Naive thymus-derived CD8-positive, alpha-beta T cell (primary cell): ENCODE measurements at regions not wholly inside any gene's neighbourhood (a gene's known extent, or its start where the extent isn't known, plus 50 kb on each side); places are given as distances from the start of the nearest gene placed in this dataset.

Source experiments
- ATAC-seq, 2 donors: fragments of 150-1000 bp; cut with Tn5 transposase in 1 of 2; sonication (Bioruptor Pico), chemical (Tn5 transposase) in 1 of 2; 1 replicate in 1 of 2; 2 replicates in 1 of 2; pipeline ENCODE4 v1.10.0; 2021; ENCODE audit warnings: mild to moderate bottlenecking in 2 of 2, moderate library complexity in 2 of 2
- POLR2A ChIA-PET: fragments of 350-600 bp; sonication (Branson Sonifier 250); formaldehyde crosslinking; loops from one replicate; lab custom pipeline; 2021; ENCODE audit warnings: antibody characterized with exemption; lab: Charles Lee
- DNase-seq, 10 donors: peaks; one replicate each; pipeline versions ENCODE4 v3.0.0 to v3.0.0-alpha.2; 2020 to 2022
- H3K27ac Mint-ChIP-seq, 10 donors: one replicate each; pipeline ENCODE4 v1.8.0; 2020 to 2022; ENCODE audit warnings: mild to moderate bottlenecking in 10 of 10, mixed read lengths in 10 of 10, moderate library complexity in 4 of 10, inconsistent platforms in 1 of 10
- H3K27me3 Mint-ChIP-seq, 5 donors: one replicate each; pipeline ENCODE4 v1.8.0; 2021 to 2022; ENCODE audit warnings: mixed read lengths in 5 of 5
- H3K36me3 Mint-ChIP-seq, 3 donors: one replicate each; pipeline ENCODE4 v1.8.0; 2020 to 2022; ENCODE audit warnings: mixed read lengths in 3 of 3, mild to moderate bottlenecking in 2 of 3, inconsistent platforms in 1 of 3
- H3K4me1 Mint-ChIP-seq, 4 donors: one replicate each; pipeline ENCODE4 v1.8.0; 2021 to 2022; ENCODE audit warnings: mixed read lengths in 4 of 4
- H3K4me3 Mint-ChIP-seq, 10 donors: one replicate each; pipeline ENCODE4 v1.8.0; 2020 to 2022; ENCODE audit warnings: mild to moderate bottlenecking in 10 of 10, mixed read lengths in 10 of 10, moderate library complexity in 6 of 10, inconsistent platforms in 1 of 10
- H3K9me3 Mint-ChIP-seq, 9 donors: one replicate each; pipeline ENCODE4 v1.8.0; 2020 to 2022; ENCODE audit warnings: mixed read lengths in 9 of 9, mild to moderate bottlenecking in 3 of 9, inconsistent platforms in 1 of 9, moderate library complexity in 1 of 9

DNA sequence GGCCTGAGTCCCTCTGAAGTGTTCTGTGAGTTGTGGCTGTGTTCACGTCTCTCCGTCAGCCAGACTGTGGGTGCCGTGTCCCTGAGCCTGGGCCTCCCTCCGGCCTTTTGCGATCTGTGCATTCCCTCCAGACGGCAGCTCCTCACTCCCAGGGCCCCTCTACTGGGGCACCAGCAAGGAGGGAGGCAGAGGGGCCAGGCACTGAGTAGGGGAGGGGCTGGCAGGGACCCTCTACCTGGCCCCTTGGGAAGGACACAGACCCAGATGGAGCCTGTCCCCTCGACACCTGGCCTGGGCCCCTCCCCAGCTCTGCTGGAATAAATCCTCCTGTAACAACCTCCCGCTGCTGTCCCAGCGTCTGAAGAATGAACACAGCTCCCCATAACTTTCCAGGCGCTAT is 110.0 kb upstream of the NKX1-1 start:
- POLR2A ChIA-PET: no interaction called here
- H3K4me1 Mint-ChIP-seq: peaks cover 0 to 6% (median 1%) of the 10 kb centered on the region in 4 donors
- H3K36me3 Mint-ChIP-seq: peaks cover 0 to 2% (median 0%) of the 10 kb centered on the region in 3 donors
- ATAC-seq (no peak), DNase-seq (no peak)
- H3K27me3 Mint-ChIP-seq: peaks cover 5 to 22% (median 8%) of the 10 kb centered on the region in 5 donors
- no peak overlapping the region for H3K4me3 Mint-ChIP-seq
- no peak overlapping the region for H3K27ac Mint-ChIP-seq
- H3K9me3 Mint-ChIP-seq: no peaks in the 10 kb centered on the region

DNA sequence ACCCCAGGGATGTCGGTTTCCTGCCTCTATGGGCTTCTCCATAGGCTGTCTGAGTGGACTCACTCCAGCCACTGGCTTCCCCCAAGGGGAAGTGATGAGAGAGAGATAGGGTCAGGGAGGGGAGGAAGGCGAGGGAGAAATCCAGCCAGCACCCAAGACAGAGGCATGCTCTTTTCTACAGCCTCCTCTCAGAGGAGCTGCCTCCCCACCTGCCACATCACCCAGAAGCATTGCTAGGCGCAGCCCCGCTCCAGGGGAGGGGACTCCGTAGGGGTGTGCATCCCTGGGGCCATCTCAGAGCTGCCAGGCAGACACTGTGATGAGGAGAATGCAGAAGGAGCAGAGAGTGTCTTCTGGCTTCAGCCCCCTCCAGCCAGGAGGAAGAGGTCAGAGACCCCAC is 109.5 kb upstream of the NKX1-1 start:
- H3K9me3 Mint-ChIP-seq: no peaks in the 10 kb centered on the region
- POLR2A ChIA-PET: no interaction called here
- H3K27ac Mint-ChIP-seq: no peak overlapping the region
- no peak for DNase-seq
- no peak for ATAC-seq
- H3K27me3 Mint-ChIP-seq: peaks cover 5 to 23% (median 8%) of the 10 kb centered on the region in 5 donors
- no peak overlapping the region for H3K4me3 Mint-ChIP-seq
- peaks cover 0 to 2% (median 0%) of the 10 kb centered on the region in 3 donors for H3K36me3 Mint-ChIP-seq
- H3K4me1 Mint-ChIP-seq: peaks cover 0 to 5% (median under 1%) of the 10 kb centered on the region in 4 donors

- no peak for ATAC-seq
- POLR2A ChIA-PET: no interaction called here
- no peaks in the 10 kb centered on the region for H3K9me3 Mint-ChIP-seq
- H3K4me3 Mint-ChIP-seq: no peak overlapping the region
- H3K27ac Mint-ChIP-seq: no peak overlapping the region
- peaks cover 0 to 5% (median under 1%) of the 10 kb centered on the region in 4 donors for H3K4me1 Mint-ChIP-seq
- DNase-seq: no peak
- H3K27me3 Mint-ChIP-seq: peaks cover 5 to 23% (median 10%) of the 10 kb centered on the region in 5 donors
- peaks cover 0 to 2% (median 0%) of the 10 kb centered on the region in 3 donors for H3K36me3 Mint-ChIP-seq
These were observed 108.9 kb upstream of the NKX1-1 start for GRCh38 chr4:1515156-1515555.

GRCh38 chr4:1514612-1515011 is 108.4 kb upstream of the NKX1-1 start:
- POLR2A ChIA-PET: no interaction called here
- no peak for ATAC-seq

DNA sequence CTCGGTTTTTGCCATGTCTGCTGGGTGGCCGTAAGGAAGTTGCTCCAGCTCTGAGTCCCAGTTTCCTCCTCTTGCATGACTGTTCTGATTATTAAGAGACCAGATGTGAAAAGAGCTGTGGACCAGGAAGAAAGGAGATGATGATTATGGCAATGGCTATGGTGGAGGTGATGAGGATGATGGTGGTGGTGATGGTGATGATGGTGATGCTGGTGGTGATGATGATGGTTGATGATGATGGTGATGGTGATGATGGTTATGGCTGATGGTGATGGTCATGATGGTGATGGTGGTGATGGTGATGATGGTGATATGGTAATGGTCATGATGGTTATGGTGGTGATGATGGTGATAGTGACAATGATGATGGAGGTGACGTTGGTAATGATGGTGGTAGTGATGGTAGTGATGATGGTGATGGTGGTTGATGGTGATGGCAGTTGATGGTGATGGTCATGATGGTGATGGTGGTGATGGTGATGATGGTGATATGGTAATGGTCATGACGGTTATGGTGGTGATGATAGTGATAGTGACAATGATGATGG is 107.8 kb upstream of the NKX1-1 start:
- no peaks in the 10 kb centered on the region for H3K36me3 Mint-ChIP-seq
- H3K27me3 Mint-ChIP-seq: peaks cover 7 to 23% (median 9%) of the 10 kb centered on the region in 5 donors
- H3K4me1 Mint-ChIP-seq: peaks cover 0 to 3% (median 0%) of the 10 kb centered on the region in 4 donors
- DNase-seq: no peak
- POLR2A ChIA-PET: no interaction called here
- H3K9me3 Mint-ChIP-seq: no peaks in the 10 kb centered on the region
- H3K4me3 Mint-ChIP-seq: no peak overlapping the region
- no peak overlapping the region for H3K27ac Mint-ChIP-seq
- no peak for ATAC-seq

More at GRCh38 chr4:1514612-1515011, 108.4 kb upstream of the NKX1-1 start:
- peaks cover 0 to 3% (median 0%) of the 10 kb centered on the region in 4 donors for H3K4me1 Mint-ChIP-seq
- DNase-seq: no peak
- no peaks in the 10 kb centered on the region for H3K9me3 Mint-ChIP-seq
- H3K4me3 Mint-ChIP-seq: no peak overlapping the region
- H3K36me3 Mint-ChIP-seq: peaks cover 0 to under 1% (median 0%) of the 10 kb centered on the region in 3 donors
- H3K27me3 Mint-ChIP-seq: peaks cover 7 to 22% (median 13%) of the 10 kb centered on the region in 5 donors
- no peak overlapping the region for H3K27ac Mint-ChIP-seq

GRCh38 chr4:1512738-1513660 is 106.8 kb upstream of the NKX1-1 start:
- peak overlapping the region in 5 of 10 donors; percentile 26 to 63 (median 46) for H3K4me3 Mint-ChIP-seq
- POLR2A ChIA-PET: interaction anchor here (0.6 kb wide), 1 partner anchor 152 kb away, joined by 4 read pairs; no protein-coding TSS in a partner anchor
- no peak overlapping the region for H3K27ac Mint-ChIP-seq
- H3K27me3 Mint-ChIP-seq: peaks cover 5 to 18% (median 12%) of the 10 kb centered on the region in 5 donors
- no peaks in the 10 kb centered on the region for H3K9me3 Mint-ChIP-seq
- ATAC-seq: peak; percentile 70 to 96
- DNase-seq: peak in 8 of 10 donors; percentile 17 to 55 (median 49)
- H3K36me3 Mint-ChIP-seq: no peaks in the 10 kb centered on the region
- peaks cover 0 to 3% (median 0%) of the 10 kb centered on the region in 4 donors for H3K4me1 Mint-ChIP-seq

DNA sequence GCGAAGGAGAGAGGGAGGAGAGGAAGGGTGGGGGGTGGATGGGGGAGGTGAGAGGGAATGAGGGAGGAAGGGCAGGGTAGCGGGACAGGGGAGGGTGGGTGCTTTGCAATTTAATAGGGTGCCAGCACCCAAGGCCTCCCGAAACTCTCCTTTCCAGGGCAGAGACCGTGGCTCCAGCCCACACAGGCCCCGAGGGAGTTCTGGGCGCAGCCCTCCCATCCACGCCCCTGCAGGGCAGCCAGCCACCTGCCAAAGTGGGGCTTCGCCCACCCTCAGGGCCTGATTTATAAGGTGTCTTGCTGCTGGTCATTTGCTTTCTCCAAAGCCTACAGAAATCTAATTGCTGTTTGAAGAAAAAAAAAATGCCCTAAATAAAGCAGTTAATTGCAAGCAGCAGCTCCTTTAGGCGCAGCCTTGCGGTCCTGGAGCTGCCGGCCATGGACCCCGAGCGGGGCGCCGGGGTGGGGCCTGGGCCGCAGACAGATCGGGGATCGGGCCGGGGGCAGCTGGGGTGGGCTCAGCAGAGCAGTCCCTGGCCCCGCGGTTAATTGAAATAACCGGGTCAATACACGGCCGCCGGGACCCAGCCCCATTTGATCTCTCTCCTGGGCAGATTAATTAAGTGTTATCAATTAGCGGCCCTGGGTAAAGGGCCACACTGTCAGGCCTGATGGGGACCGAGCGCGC is 106.0 kb upstream of the NKX1-1 start:
- ATAC-seq: no peak
- peak in 1 of 10 donors; percentile 23 for DNase-seq
- Mint-ChIP-seq H3K36me3 (no peaks in the 10 kb centered on the region), H3K27me3 (peaks cover 5 to 24% (median 20%) of the 10 kb centered on the region in 5 donors), H3K4me1 (peaks cover 0 to 3% (median 0%) of the 10 kb centered on the region in 4 donors), H3K4me3 (peak overlapping the region in 4 of 10 donors; percentile 42 to 77 (median 61)), H3K9me3 (no peaks in the 10 kb centered on the region), H3K27ac (peak overlapping the region in 2 of 10 donors; percentile 12 to 91)
- POLR2A ChIA-PET: no interaction called here

DNA sequence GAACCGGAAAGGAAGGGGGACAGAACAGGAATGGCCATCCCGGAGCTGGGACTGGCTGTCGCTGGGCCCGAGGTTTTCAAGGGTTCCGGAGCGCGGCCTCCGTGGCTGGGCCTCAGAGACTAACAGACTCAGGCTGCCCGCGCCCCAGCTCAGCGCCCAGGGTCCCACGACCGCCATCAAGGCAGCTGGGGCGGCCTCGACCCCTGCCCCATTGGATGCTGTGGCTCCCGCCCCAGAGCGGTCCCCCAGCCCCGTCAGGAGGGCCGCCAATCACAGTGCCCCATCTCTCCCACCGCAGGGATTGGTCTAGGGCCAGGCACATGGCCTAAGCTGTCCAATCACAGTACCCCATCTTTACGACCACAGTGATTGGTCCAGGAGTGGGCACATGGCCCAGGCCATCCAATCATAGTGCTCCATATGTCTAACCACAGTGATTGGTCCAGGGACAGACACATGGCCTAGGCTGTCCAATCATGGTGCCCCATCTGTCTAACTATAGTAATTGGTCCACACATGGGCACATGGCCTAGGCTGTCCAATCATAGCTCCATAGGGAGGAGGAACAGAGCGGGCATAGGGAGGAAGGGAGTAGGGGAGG is 105.3 kb upstream of the NKX1-1 start:
- peaks cover 0 to 3% (median 0%) of the 10 kb centered on the region in 4 donors for H3K4me1 Mint-ChIP-seq
- H3K4me3 Mint-ChIP-seq: peak overlapping the region in 4 of 10 donors; percentile 42 to 77 (median 61)
- DNase-seq (peak in 5 of 10 donors; percentile 16 to 52 (median 40)), ATAC-seq (peak; percentile 20 to 80)
- H3K9me3 Mint-ChIP-seq: no peaks in the 10 kb centered on the region
- H3K27me3 Mint-ChIP-seq: peaks cover 7 to 22% (median 21%) of the 10 kb centered on the region in 5 donors
- peak overlapping the region in 4 of 10 donors; percentile 12 to 91 (median 66) for H3K27ac Mint-ChIP-seq
- POLR2A ChIA-PET: no interaction called here
- H3K36me3 Mint-ChIP-seq: no peaks in the 10 kb centered on the region

DNA sequence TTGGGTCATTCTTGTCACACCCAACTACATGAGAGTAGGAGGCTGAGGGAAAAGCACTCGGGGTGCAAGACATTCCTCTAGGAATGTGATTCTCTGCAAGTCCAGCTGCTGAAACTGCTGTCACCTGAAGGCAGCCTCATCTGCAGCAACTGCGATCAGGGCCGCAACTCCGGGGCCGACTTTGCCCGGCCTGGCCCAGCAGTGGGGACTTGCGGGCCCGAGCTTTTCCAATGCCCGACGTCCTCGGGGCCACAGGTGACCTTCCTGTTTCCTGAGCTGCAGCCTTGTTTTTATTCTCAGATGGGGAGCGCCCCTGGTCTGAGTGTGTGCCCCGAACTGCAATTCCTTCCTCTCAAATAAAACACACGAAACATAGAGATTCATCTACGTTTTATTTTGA is 104.7 kb upstream of the NKX1-1 start:
- Mint-ChIP-seq H3K27me3 (peaks cover 5 to 23% (median 21%) of the 10 kb centered on the region in 5 donors), H3K4me3 (peak overlapping the region in 3 of 10 donors; percentile 35 to 50 (median 36)), H3K27ac (peak overlapping the region in 1 of 10 donors; percentile 11), H3K36me3 (no peaks in the 10 kb centered on the region), H3K9me3 (no peaks in the 10 kb centered on the region), H3K4me1 (peaks cover 0 to 3% (median 0%) of the 10 kb centered on the region in 4 donors)
- POLR2A ChIA-PET: no interaction called here
- DNase-seq: no peak
- ATAC-seq: no peak

GRCh38 chr4:1509366-1509765 is 103.1 kb upstream of the NKX1-1 start:
- H3K36me3 Mint-ChIP-seq: no peaks in the 10 kb centered on the region
- no peak overlapping the region for H3K4me3 Mint-ChIP-seq
- no peak overlapping the region for H3K27ac Mint-ChIP-seq
- peaks cover 0 to 3% (median 0%) of the 10 kb centered on the region in 4 donors for H3K4me1 Mint-ChIP-seq
- ATAC-seq (no peak), DNase-seq (no peak)
- H3K9me3 Mint-ChIP-seq: no peaks in the 10 kb centered on the region
- POLR2A ChIA-PET: no interaction called here
- H3K27me3 Mint-ChIP-seq: peaks cover 5 to 26% (median 23%) of the 10 kb centered on the region in 5 donors

DNA sequence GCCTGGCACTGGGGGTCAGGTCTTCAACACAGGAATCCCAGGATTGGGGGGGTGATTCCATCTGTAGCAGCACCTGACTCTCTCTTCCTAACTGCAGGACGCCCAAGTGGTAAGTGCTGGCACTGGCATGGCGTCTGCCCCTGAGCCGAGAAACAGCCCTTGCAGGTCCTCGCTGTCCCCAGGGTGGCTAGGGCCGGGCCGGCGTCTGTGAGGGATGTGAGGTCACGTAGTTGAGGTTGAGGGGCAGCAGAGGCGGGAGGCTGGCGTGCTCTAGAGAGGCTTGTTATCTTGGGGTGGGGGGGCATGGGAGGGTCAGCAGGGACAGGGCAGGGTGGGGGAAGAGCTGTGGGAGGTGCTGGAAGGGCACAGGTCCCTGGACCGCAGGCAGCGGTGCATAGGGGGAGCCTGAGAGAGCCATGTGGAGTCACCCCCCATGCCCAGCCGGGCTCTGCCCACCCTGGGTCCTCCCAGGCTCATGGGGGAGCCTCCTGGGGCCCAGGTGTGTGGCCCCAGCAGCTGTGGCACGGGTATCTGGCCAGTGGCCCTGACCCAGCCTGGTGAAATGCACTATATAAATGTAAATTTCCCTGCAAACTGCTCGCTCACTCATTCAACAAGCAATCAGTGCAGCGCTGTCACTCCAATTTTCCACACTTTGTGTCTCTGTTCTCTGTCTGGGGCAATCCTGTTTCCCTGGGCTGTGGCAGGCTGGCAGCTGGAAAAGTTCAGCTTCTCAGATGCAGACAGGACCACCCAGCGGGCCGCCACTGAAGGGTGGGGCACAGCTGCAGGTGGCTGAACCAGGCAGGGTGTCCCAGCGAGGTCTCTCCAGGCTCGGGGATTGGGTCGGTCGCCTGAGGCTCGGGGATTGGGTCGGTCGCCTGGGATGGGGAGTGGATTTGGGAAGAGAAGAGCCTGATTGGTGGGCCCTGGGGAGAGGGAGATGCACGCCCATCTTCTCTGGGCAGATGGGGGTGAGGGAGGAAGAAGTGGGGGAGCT is 102.2 kb upstream of the NKX1-1 start:
- DNase-seq (no peak), ATAC-seq (no peak)
- Mint-ChIP-seq H3K27me3 (peaks cover 5 to 26% (median 23%) of the 10 kb centered on the region in 5 donors), H3K27ac (no peak overlapping the region), H3K4me1 (peaks cover 0 to 3% (median 0%) of the 10 kb centered on the region in 4 donors), H3K36me3 (no peaks in the 10 kb centered on the region), H3K9me3 (no peaks in the 10 kb centered on the region), H3K4me3 (no peak overlapping the region)
- POLR2A ChIA-PET: no interaction called here
